IMR-90 (cell line): ENCODE measurements at regions not wholly inside any gene's neighbourhood (a gene's known extent, or its start where the extent isn't known, plus 50 kb on each side); places are given as distances from the start of the nearest gene placed in this dataset.

Experiments
- ATAC-seq: fragments of 200-7000 bp; cut with Tn5 transposase; 2 replicates; pipeline ENCODE4 v1.9.1; 2020; ENCODE audit warnings: low read depth, mild to moderate bottlenecking, moderate library complexity
- BruUV-seq: library from RNA; stranded (reverse); fragments of 400-500 nt; replicated peaks from 2 replicates; lab custom pipeline; 2021; lab: Mats Ljungman, UMichigan
- CTCF ChIA-PET: fragments of 300-600 bp; formaldehyde crosslinking; extraction: SDS; loops from one replicate; lab custom pipeline; 2021; ENCODE audit warnings: antibody characterized with exemption; lab: Yijun Ruan, JAX
- POLR2A ChIA-PET: fragments of 300-600 bp; sonication (Branson Sonifier 250); formaldehyde crosslinking; loops from one replicate; lab custom pipeline; 2022; ENCODE audit warnings: antibody characterized with exemption; ENCODE audit not compliant: unreplicated experiment; lab: Charles Lee
- DNase-seq: peaks from one replicate; pipeline ENCODE4 v3.0.0; 2013
- H2AFZ ChIP-seq: replicated peaks from 2 replicates; pipeline ENCODE3; 2013; ENCODE audit warnings: low read length, mild to moderate bottlenecking; ENCODE audit not compliant: poor library complexity
- H2AK5ac ChIP-seq: 2 replicates; pipeline ENCODE4 v1.6.1; 2013; ENCODE audit warnings: low read depth, low read length, inconsistent platforms
- H2AK9ac ChIP-seq: replicated peaks from 2 replicates; pipeline ENCODE3; 2013; ENCODE audit warnings: mild to moderate bottlenecking, low read depth, low read length, moderate library complexity; ENCODE audit not compliant: poor library complexity
- H2BK120ac ChIP-seq: 2 replicates; pipeline ENCODE4 v1.6.1; 2013; ENCODE audit warnings: low read depth, low read length, inconsistent platforms
- H2BK15ac ChIP-seq: 3 replicates; pipeline ENCODE4 v1.6.1; 2013; ENCODE audit warnings: low read depth, low read length, inconsistent platforms
- H2BK20ac ChIP-seq: 2 replicates; pipeline ENCODE4 v1.6.1; 2013; ENCODE audit warnings: low read depth, mild to moderate bottlenecking, inconsistent platforms, low read length, moderate library complexity
- H2BK5ac ChIP-seq: 2 replicates; pipeline ENCODE4 v1.6.1; 2013; ENCODE audit warnings: mild to moderate bottlenecking, low read depth, low read length, inconsistent platforms; ENCODE audit not compliant: poor library complexity, severe bottlenecking
- H3K14ac ChIP-seq: replicated peaks from 2 replicates; pipeline ENCODE4 v1.6.1; 2013; ENCODE audit warnings: low read depth, low read length, inconsistent platforms
- H3K18ac ChIP-seq: 2 replicates; pipeline ENCODE4 v1.6.1; 2013; ENCODE audit warnings: low read depth, low read length, control low read depth
- H3K23ac ChIP-seq: 2 replicates; pipeline ENCODE4 v1.6.1; 2013; ENCODE audit warnings: low read depth, low read length, inconsistent platforms
- H3K27ac ChIP-seq: 2 replicates; pipeline ENCODE4 v1.5.1; 2013; ENCODE audit warnings: mild to moderate bottlenecking, control low read depth, low read length; ENCODE audit not compliant: insufficient read depth
- H3K27me3 ChIP-seq: 2 replicates; pipeline ENCODE4 v1.6.1; 2013; ENCODE audit warnings: low read length; ENCODE audit not compliant: control insufficient read depth, insufficient read depth
- H3K36me3 ChIP-seq: 2 replicates; pipeline ENCODE4 v1.6.1; 2013; ENCODE audit warnings: low read length, mixed read lengths; ENCODE audit not compliant: control insufficient read depth, insufficient read depth
- H3K4ac ChIP-seq: 2 replicates; pipeline ENCODE4 v1.6.1; 2013; ENCODE audit warnings: low read depth, low read length, inconsistent platforms
- H3K4me1 ChIP-seq: 2 replicates; pipeline ENCODE4 v1.6.1; 2013; ENCODE audit warnings: low read length, mixed read lengths; ENCODE audit not compliant: control insufficient read depth, insufficient read depth
- H3K4me2 ChIP-seq: 2 replicates; pipeline ENCODE4 v1.6.1; 2013; ENCODE audit warnings: low read depth, mild to moderate bottlenecking, control low read depth, low read length, moderate library complexity
- H3K4me3 ChIP-seq: 2 replicates; pipeline ENCODE4 v1.5.1; 2013; ENCODE audit warnings: low read depth, mild to moderate bottlenecking, control low read depth, low read length, moderate library complexity; ENCODE audit not compliant: insufficient read depth
- H3K56ac ChIP-seq: 2 replicates; pipeline ENCODE4 v1.6.1; 2013; ENCODE audit warnings: low read length, inconsistent platforms; ENCODE audit not compliant: insufficient read depth; ENCODE audit errors: extremely low read depth
- H3K79me1 ChIP-seq, 2 experiments: 2 replicates each; pipeline ENCODE4 v1.6.1; 2013; ENCODE audit warnings: low read length in 2 of 2, inconsistent platforms in 1 of 2, low read depth in 1 of 2
- H3K9ac ChIP-seq: 2 replicates; pipeline ENCODE4 v1.6.1; 2013; ENCODE audit warnings: low read depth, low read length, control low read depth
- H3K9me1 ChIP-seq: 2 replicates; pipeline ENCODE4 v1.6.1; 2013; ENCODE audit warnings: low read length, inconsistent platforms; ENCODE audit not compliant: insufficient read depth
- H3K9me3 ChIP-seq: 2 replicates; pipeline ENCODE4 v1.6.1; 2013; ENCODE audit warnings: low read length; ENCODE audit not compliant: control insufficient read depth, insufficient read depth
- H4K20me1 ChIP-seq: 2 replicates; pipeline ENCODE4 v1.6.1; 2013; ENCODE audit warnings: low read length, inconsistent platforms; ENCODE audit not compliant: insufficient read depth
- H4K5ac ChIP-seq: 2 replicates; pipeline ENCODE4 v1.6.1; 2013; ENCODE audit warnings: mild to moderate bottlenecking, low read depth, low read length, control low read depth
- H4K8ac ChIP-seq, 2 experiments: 2 replicates each; pipeline ENCODE4 v1.6.1; 2013; ENCODE audit warnings: low read depth in 2 of 2, low read length in 2 of 2, control low read depth in 1 of 2, inconsistent platforms in 1 of 2
- H4K91ac ChIP-seq: 2 replicates; pipeline ENCODE4 v1.6.1; 2013; ENCODE audit warnings: low read depth, low read length, inconsistent platforms; ENCODE audit not compliant: insufficient read depth
- BHLHE40 ChIP-seq: fragments of 150-350 bp; IDR thresholded peaks from 2 replicates; pipeline ENCODE4 v1.6.1; 2016; ENCODE audit warnings: mild to moderate bottlenecking, low read depth, low read length
- CEBPB ChIP-seq: IDR thresholded peaks from 2 replicates; pipeline ENCODE4 v1.6.1; 2012; ENCODE audit warnings: low read depth, low read length, improper control_type of control experiment
- CHD1 ChIP-seq: IDR thresholded peaks from 2 replicates; pipeline ENCODE4 v1.6.1; 2012; ENCODE audit warnings: low read depth, low read length, improper control_type of control experiment
- CTCF ChIP-seq: conservative IDR thresholded peaks from 2 replicates; pipeline ENCODE4 v1.5.1; 2012; ENCODE audit warnings: mild to moderate bottlenecking, low read depth, low read length, improper control_type of control experiment
- MAFK ChIP-seq: IDR thresholded peaks from 2 replicates; pipeline ENCODE4 v1.6.1; 2012; ENCODE audit warnings: low read depth, low read length, improper control_type of control experiment
- MAZ ChIP-seq: IDR thresholded peaks from 2 replicates; pipeline ENCODE4 v1.6.1; 2012; ENCODE audit warnings: low read depth, mild to moderate bottlenecking, low read length, improper control_type of control experiment, moderate library complexity, borderline replicate concordance
- MXI1 ChIP-seq: IDR thresholded peaks from 2 replicates; pipeline ENCODE4 v1.6.1; 2012; ENCODE audit warnings: low read depth, mild to moderate bottlenecking, low read length, moderate library complexity, borderline replicate concordance
- NFE2L2 ChIP-seq: fragments of 150-350 bp; IDR thresholded peaks from 2 replicates; pipeline ENCODE4 v1.6.1; 2016; ENCODE audit warnings: low read depth, mild to moderate bottlenecking, low read length
- POLR2A ChIP-seq: IDR thresholded peaks from 2 replicates; pipeline ENCODE4 v1.6.1; 2012; ENCODE audit warnings: mild to moderate bottlenecking, low read depth, low read length
- RAD21 ChIP-seq: IDR thresholded peaks from 2 replicates; pipeline ENCODE4 v1.6.1; 2012; ENCODE audit warnings: low read length, improper control_type of control experiment
- RCOR1 ChIP-seq: IDR thresholded peaks from 2 replicates; pipeline ENCODE4 v1.6.1; 2012; ENCODE audit warnings: mild to moderate bottlenecking, low read length, improper control_type of control experiment; ENCODE audit not compliant: insufficient replicate concordance
- RFX5 ChIP-seq: IDR thresholded peaks from 2 replicates; pipeline ENCODE4 v1.8.0; 2012; ENCODE audit warnings: low read depth, mild to moderate bottlenecking, low read length, moderate library complexity
- SMC3 ChIP-seq: fragments of 150-350 bp; IDR thresholded peaks from 2 replicates; pipeline ENCODE4 v1.6.1; 2016; ENCODE audit warnings: low read depth, mild to moderate bottlenecking, antibody characterized with exemption, low read length, moderate library complexity
- WGBS, 2 experiments: methylation state at CpG; one replicate each; pipeline versions ENCODE4 v1.1.5 to v1.1.7; 2013; ENCODE audit warnings: missing lambda C conversion rate in 2 of 2; ENCODE audit not compliant: insufficient read length in 1 of 2; ENCODE audit errors: extremely low coverage in 2 of 2; 5-methylcytosine and 5-hydroxymethylcytosine counted together
- dilution Hi-C: fragments of 300-500 bp; cut with HindIII; formaldehyde crosslinking; loops from one replicate; pipeline ENCODE4 v1.14.3; 2018; ENCODE audit warnings: low sequenced_read_pairs; ENCODE audit not compliant: unreplicated experiment
- in situ Hi-C: fragments of 300-500 bp; cut with MboI; formaldehyde crosslinking; loops from 3 replicates; pipeline ENCODE4 v1.14.3; 2019; ENCODE audit warnings: low sequenced_read_pairs, inconsistent platforms, mixed read lengths
- intact Hi-C: fragments of 100-400 bp; cut with micrococcal nuclease; formaldehyde crosslinking; loops from 2 replicates; pipeline ENCODE4 v1.10.0; 2022
- TF ChIP-seq, protein P1 (sequence below): fragments of 150-350 bp; IDR thresholded peaks from 2 replicates; pipeline ENCODE4 v1.6.1; 2017; ENCODE audit warnings: mild to moderate bottlenecking, antibody characterized with exemption, low read length, low read depth
- TF ChIP-seq, protein P2 (sequence below): fragments of 150-350 bp; IDR thresholded peaks from 2 replicates; pipeline ENCODE4 v1.6.1; 2016; ENCODE audit warnings: low read depth, mild to moderate bottlenecking, low read length, moderate library complexity, borderline replicate concordance

GRCh38 chr10:4257939-4258465 lies 473.0 kb upstream of the KLF6 start:
- Histone ChIP-seq H4K20me1 (no peaks in the 10 kb centered on the region), H2AK9ac (no peak overlapping the region), H2BK5ac (no peak overlapping the region), H2AFZ (peak overlapping the region; percentile 9), H3K18ac (no peak overlapping the region), H3K9me3 (peaks cover 4% of the 10 kb centered on the region; the same call in 1 of the 2 replicates), H3K4ac (peak overlapping the region; percentile 24), H2BK15ac (peak overlapping the region; percentile 70; the same call in 1 of the 3 replicates), H4K5ac (no peak overlapping the region), H3K36me3 (no peaks in the 10 kb centered on the region), H3K14ac (peak overlapping the region; percentile 38), H4K91ac (peak overlapping the region; percentile 72), H3K4me2 (no peak overlapping the region), H3K9me1 (peaks cover 16% of the 10 kb centered on the region), H3K9ac (no peak overlapping the region), H3K56ac (no peak overlapping the region), H2BK20ac (0 out of 2 replicates have a peak overlapping the region, but pooled peaks have one; percentile 66), H3K79me1 (peaks cover 6 to 26% of the 10 kb centered on the region in 2 experiments; a peak in 2 of 4 replicates), H2AK5ac (peak overlapping the region; percentile 69), H3K27ac (no peak overlapping the region), H3K23ac (no peak overlapping the region), H3K4me3 (no peak overlapping the region), H2BK120ac (peak overlapping the region; percentile 68), H4K8ac (peak overlapping the region in 1 of 2 experiments; percentile 22; a peak in 1 of 4 replicates), H3K27me3 (no peaks in the 10 kb centered on the region), H3K4me1 (peaks cover 11% of the 10 kb centered on the region)
- TF ChIP-seq SMC3 (no peak), RFX5 (no peak), RCOR1 (no peak), BHLHE40 (no peak), RAD21 (no peak), CEBPB (no peak), MAZ (no peak), CHD1 (no peak), CTCF (no peak), NFE2L2 (no peak), MXI1 (no peak), MAFK (no peak), POLR2A (no peak)
- TF ChIP-seq, protein P1, sequence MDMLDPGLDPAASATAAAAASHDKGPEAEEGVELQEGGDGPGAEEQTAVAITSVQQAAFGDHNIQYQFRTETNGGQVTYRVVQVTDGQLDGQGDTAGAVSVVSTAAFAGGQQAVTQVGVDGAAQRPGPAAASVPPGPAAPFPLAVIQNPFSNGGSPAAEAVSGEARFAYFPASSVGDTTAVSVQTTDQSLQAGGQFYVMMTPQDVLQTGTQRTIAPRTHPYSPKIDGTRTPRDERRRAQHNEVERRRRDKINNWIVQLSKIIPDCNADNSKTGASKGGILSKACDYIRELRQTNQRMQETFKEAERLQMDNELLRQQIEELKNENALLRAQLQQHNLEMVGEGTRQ = no peak
- TF ChIP-seq, protein P2, sequence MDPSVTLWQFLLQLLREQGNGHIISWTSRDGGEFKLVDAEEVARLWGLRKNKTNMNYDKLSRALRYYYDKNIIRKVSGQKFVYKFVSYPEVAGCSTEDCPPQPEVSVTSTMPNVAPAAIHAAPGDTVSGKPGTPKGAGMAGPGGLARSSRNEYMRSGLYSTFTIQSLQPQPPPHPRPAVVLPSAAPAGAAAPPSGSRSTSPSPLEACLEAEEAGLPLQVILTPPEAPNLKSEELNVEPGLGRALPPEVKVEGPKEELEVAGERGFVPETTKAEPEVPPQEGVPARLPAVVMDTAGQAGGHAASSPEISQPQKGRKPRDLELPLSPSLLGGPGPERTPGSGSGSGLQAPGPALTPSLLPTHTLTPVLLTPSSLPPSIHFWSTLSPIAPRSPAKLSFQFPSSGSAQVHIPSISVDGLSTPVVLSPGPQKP = no peak
- WGBS, 2 experiments = 97% methylated on average over 10 of the region's 14 CpGs; no CpG with 5 or more reads in 1 of the 2 experiments
- POLR2A ChIA-PET = interaction anchor here (0.5 kb wide), 1 partner anchor 14 kb away, joined by 6 read pairs; no protein-coding TSS in a partner anchor
- intact Hi-C loops = no loop called here
- no peak for DNase-seq
- ATAC-seq = no peak
- BruUV-seq = no TSS peak
- in situ Hi-C loops = loop anchor here (25.0 kb wide), 1 partner anchor 504 kb away; no protein-coding TSS in a partner anchor
- dilution Hi-C loops = no loop called here
- CTCF ChIA-PET = no interaction called here
